ENCODE measurements at regions not wholly inside any gene's neighbourhood (a gene's known extent, or its start where the extent isn't known, plus 50 kb on each side); places are given as distances from the start of the nearest gene placed in this dataset.

- Histone ChIP-seq H3K27me3 (replicated peaks; ENCODE audit: insufficient read depth, low read length) (no peaks in the 10 kb centered on the region), H3K9me3 (replicated peaks; ENCODE audit: insufficient read depth, low read length) (no peaks in the 10 kb centered on the region), H3K9me2 (replicated peaks; ENCODE audit: insufficient read depth, low read length) (no peaks in the 10 kb centered on the region), H3K4me1 (ENCODE audit: low read length) (no peaks in the 10 kb centered on the region), H3K4me2 (ENCODE audit: low read depth, low read length) (no peak overlapping the region), H4K20me1 (ENCODE audit: insufficient read depth, low read length) (no peaks in the 10 kb centered on the region), H3K9ac (ENCODE audit: low read length) (no peak overlapping the region), H3K36me3 (replicated peaks; ENCODE audit: insufficient read depth, low read length) (no peaks in the 10 kb centered on the region), H3K79me2 (ENCODE audit: low read length) (no peaks in the 10 kb centered on the region), H3K27ac (ENCODE audit: low read length) (no peak overlapping the region), H3K4me3 (ENCODE audit: low read length) (no peak overlapping the region), H2AFZ (ENCODE audit: low read length) (no peak overlapping the region), H3F3A (ENCODE audit: insufficient read depth, low read length) (no peaks in the 10 kb centered on the region)
- TF ChIP-seq EZH2 (optimal IDR thresholded peaks at IDR 0.05; ENCODE audit: low read depth, low read length) = no peak
- no peak for DNase-seq
Observed at GRCh38 chr2:19700861-19701585, 200.8 kb downstream of the TTC32 start.

GRCh38 chr2:19697131-19697530, 204.7 kb downstream of the TTC32 start:
- no peaks in the 10 kb centered on the region for H3K79me2 ChIP-seq (ENCODE audit: low read length)
- H2AFZ ChIP-seq (ENCODE audit: low read length) = no peak overlapping the region
- no peaks in the 10 kb centered on the region for H3K27me3 ChIP-seq (replicated peaks; ENCODE audit: insufficient read depth, low read length)
- H4K20me1 ChIP-seq (ENCODE audit: insufficient read depth, low read length) = no peaks in the 10 kb centered on the region
- no peak overlapping the region for H3K9ac ChIP-seq (ENCODE audit: low read length)
- no peak for DNase-seq
- H3K4me3 ChIP-seq (ENCODE audit: low read length) = no peak overlapping the region
- no peaks in the 10 kb centered on the region for H3K9me3 ChIP-seq (replicated peaks; ENCODE audit: insufficient read depth, low read length)
- no peaks in the 10 kb centered on the region for H3K9me2 ChIP-seq (replicated peaks; ENCODE audit: insufficient read depth, low read length)
- H3K4me1 ChIP-seq (ENCODE audit: low read length) = no peaks in the 10 kb centered on the region
- TF ChIP-seq CTCF (IDR thresholded peaks at IDR 0.05; ENCODE audit: low read length) = no peak
- no peaks in the 10 kb centered on the region for H3K36me3 ChIP-seq (replicated peaks; ENCODE audit: insufficient read depth, low read length)
- H3K4me2 ChIP-seq (ENCODE audit: low read depth, low read length) = no peak overlapping the region
- no peak overlapping the region for H3K27ac ChIP-seq (ENCODE audit: low read length)
- no peaks in the 10 kb centered on the region for H3F3A ChIP-seq (ENCODE audit: insufficient read depth, low read length)

- Histone ChIP-seq H3F3A (ENCODE audit: insufficient read depth, low read length) (no peaks in the 10 kb centered on the region), H3K27ac (ENCODE audit: low read length) (no peak overlapping the region), H3K79me2 (ENCODE audit: low read length) (no peaks in the 10 kb centered on the region), H4K20me1 (ENCODE audit: insufficient read depth, low read length) (no peaks in the 10 kb centered on the region), H3K4me3 (ENCODE audit: low read length) (no peak overlapping the region), H3K9me3 (replicated peaks; ENCODE audit: insufficient read depth, low read length) (no peaks in the 10 kb centered on the region), H2AFZ (ENCODE audit: low read length) (no peak overlapping the region), H3K4me2 (ENCODE audit: low read depth, low read length) (no peak overlapping the region), H3K9ac (ENCODE audit: low read length) (no peak overlapping the region), H3K27me3 (replicated peaks; ENCODE audit: insufficient read depth, low read length) (no peaks in the 10 kb centered on the region), H3K36me3 (replicated peaks; ENCODE audit: insufficient read depth, low read length) (no peaks in the 10 kb centered on the region), H3K9me2 (replicated peaks; ENCODE audit: insufficient read depth, low read length) (no peaks in the 10 kb centered on the region), H3K4me1 (ENCODE audit: low read length) (no peaks in the 10 kb centered on the region)
- no peak for DNase-seq
- TF ChIP-seq EZH2 (optimal IDR thresholded peaks at IDR 0.05; ENCODE audit: low read depth, low read length) (no peak), EZH2phosphoT487 (IDR thresholded peaks at IDR 0.05; ENCODE audit: low read length) (no peak), CTCF (IDR thresholded peaks at IDR 0.05; ENCODE audit: low read length) (no peak)
Observed at GRCh38 chr2:19695706-19696105, 206.1 kb downstream of the TTC32 start.

- no peaks in the 10 kb centered on the region for H3K9me2 ChIP-seq (replicated peaks; ENCODE audit: insufficient read depth, low read length)
- DNase-seq = no peak
- no peak overlapping the region for H3K4me2 ChIP-seq (ENCODE audit: low read depth, low read length)
- H3K27ac ChIP-seq (ENCODE audit: low read length) = no peak overlapping the region
- H3F3A ChIP-seq (ENCODE audit: insufficient read depth, low read length) = no peaks in the 10 kb centered on the region
- TF ChIP-seq EZH2 (optimal IDR thresholded peaks at IDR 0.05; ENCODE audit: low read depth, low read length) = no peak
- no peak for TF ChIP-seq EZH2phosphoT487 (IDR thresholded peaks at IDR 0.05; ENCODE audit: low read length)
- TF ChIP-seq CTCF (IDR thresholded peaks at IDR 0.05; ENCODE audit: low read length) = no peak
- H3K4me1 ChIP-seq (ENCODE audit: low read length) = no peaks in the 10 kb centered on the region
- H3K9me3 ChIP-seq (replicated peaks; ENCODE audit: insufficient read depth, low read length) = no peaks in the 10 kb centered on the region
- H3K27me3 ChIP-seq (replicated peaks; ENCODE audit: insufficient read depth, low read length) = no peaks in the 10 kb centered on the region
- H3K79me2 ChIP-seq (ENCODE audit: low read length) = no peaks in the 10 kb centered on the region
- H4K20me1 ChIP-seq (ENCODE audit: insufficient read depth, low read length) = no peaks in the 10 kb centered on the region
- H3K9ac ChIP-seq (ENCODE audit: low read length) = no peak overlapping the region
- H3K36me3 ChIP-seq (replicated peaks; ENCODE audit: insufficient read depth, low read length) = no peaks in the 10 kb centered on the region
- no peak overlapping the region for H3K4me3 ChIP-seq (ENCODE audit: low read length)
- no peak overlapping the region for H2AFZ ChIP-seq (ENCODE audit: low read length)
Observed at GRCh38 chr2:19691892-19692291, 209.9 kb downstream of the TTC32 start.

Data from MM.1S (cell line).